Stimulated activated naive B cell treated with anti-CD40 and anti-IgM and Interleukin-4, amounts not matched to agents 10 μg/mL and 1 μg/mL and 100 μg/mL, for 72 hours (primary cell): ENCODE measurements at regions not wholly inside any gene's neighbourhood (a gene's known extent, or its start where the extent isn't known, plus 50 kb on each side); places are given as distances from the start of the nearest gene placed in this dataset.

Experiments used
- ATAC-seq, 2 donors: fragments of 150-1000 bp; cut with Tn5 transposase; replicated peaks; 2 replicates each; pipeline ENCODE4 v1.10.0; 2021; ENCODE audit warnings: moderate library complexity in 1 of 2
- DNase-seq: peaks from one replicate; pipeline ENCODE4 v3.0.0; 2021
- H3K27ac Mint-ChIP-seq: one replicate; pipeline ENCODE4 v1.8.0; 2022; ENCODE audit warnings: mild to moderate bottlenecking, mixed read lengths
- H3K27me3 Mint-ChIP-seq, 2 donors: one replicate each; pipeline ENCODE4 v1.8.0; 2022; ENCODE audit warnings: mixed read lengths in 2 of 2
- H3K36me3 Mint-ChIP-seq, 2 donors: one replicate each; pipeline ENCODE4 v1.8.0; 2022; ENCODE audit warnings: mixed read lengths in 2 of 2, mild to moderate bottlenecking in 1 of 2
- H3K4me1 Mint-ChIP-seq, 2 donors: one replicate each; pipeline ENCODE4 v1.8.0; 2022; ENCODE audit warnings: mixed read lengths in 2 of 2, mild to moderate bottlenecking in 1 of 2
- H3K4me3 Mint-ChIP-seq, 2 donors: one replicate each; pipeline ENCODE4 v1.8.0; 2022; ENCODE audit warnings: mild to moderate bottlenecking in 2 of 2, mixed read lengths in 2 of 2, moderate library complexity in 1 of 2
- H3K9me3 Mint-ChIP-seq, 2 donors: one replicate each; pipeline ENCODE4 v1.8.0; 2022; ENCODE audit warnings: mixed read lengths in 2 of 2, mild to moderate bottlenecking in 1 of 2

- no peak for ATAC-seq
- Mint-ChIP-seq H3K27me3 (peaks cover 0 to 9% of the 10 kb centered on the region in 2 donors), H3K36me3 (no peaks in the 10 kb centered on the region), H3K4me3 (no peak overlapping the region), H3K4me1 (no peaks in the 10 kb centered on the region), H3K27ac (no peak overlapping the region), H3K9me3 (no peaks in the 10 kb centered on the region)
- DNase-seq, result no peak
These were observed 131.1 kb upstream of the MOCS2 start for GRCh38 chr5:53240661-53241060.

GRCh38 chr5:53241572-53241971 is 132.0 kb upstream of the MOCS2 start:
- H3K27me3 Mint-ChIP-seq, result peaks cover 0 to 9% of the 10 kb centered on the region in 2 donors
- DNase-seq (no peak), ATAC-seq (no peak)
- no peak overlapping the region for H3K27ac Mint-ChIP-seq
- no peaks in the 10 kb centered on the region for H3K36me3 Mint-ChIP-seq
- H3K4me1 Mint-ChIP-seq, result no peaks in the 10 kb centered on the region
- no peaks in the 10 kb centered on the region for H3K9me3 Mint-ChIP-seq
- no peak overlapping the region for H3K4me3 Mint-ChIP-seq

- Mint-ChIP-seq H3K27ac (no peak overlapping the region), H3K4me1 (no peaks in the 10 kb centered on the region), H3K27me3 (peaks cover 0 to 9% of the 10 kb centered on the region in 2 donors), H3K36me3 (no peaks in the 10 kb centered on the region), H3K4me3 (no peak overlapping the region), H3K9me3 (no peaks in the 10 kb centered on the region)
- DNase-seq (no peak), ATAC-seq (no peak)
These were observed 133.8 kb upstream of the MOCS2 start for GRCh38 chr5:53243403-53243802.

GRCh38 chr5:53246042-53246836 is 136.7 kb upstream of the MOCS2 start:
- DNase-seq, result no peak
- H3K27ac Mint-ChIP-seq, result no peak overlapping the region
- H3K9me3 Mint-ChIP-seq, result no peaks in the 10 kb centered on the region
- no peaks in the 10 kb centered on the region for H3K4me1 Mint-ChIP-seq
- no peaks in the 10 kb centered on the region for H3K36me3 Mint-ChIP-seq
- H3K4me3 Mint-ChIP-seq, result no peak overlapping the region
- peaks cover 0 to 4% of the 10 kb centered on the region in 2 donors for H3K27me3 Mint-ChIP-seq
- no peak for ATAC-seq

- ATAC-seq (no peak), DNase-seq (no peak)
- Mint-ChIP-seq H3K4me3 (no peak overlapping the region), H3K27me3 (peaks cover 0 to 5% of the 10 kb centered on the region in 2 donors), H3K27ac (no peak overlapping the region), H3K4me1 (no peaks in the 10 kb centered on the region), H3K36me3 (no peaks in the 10 kb centered on the region), H3K9me3 (no peaks in the 10 kb centered on the region)
These were observed 140.1 kb upstream of the MOCS2 start for GRCh38 chr5:53249529-53250200.

- Mint-ChIP-seq H3K27ac (no peak overlapping the region), H3K4me3 (no peak overlapping the region), H3K27me3 (peaks cover 0 to 9% of the 10 kb centered on the region in 2 donors), H3K36me3 (no peaks in the 10 kb centered on the region), H3K4me1 (no peaks in the 10 kb centered on the region), H3K9me3 (no peaks in the 10 kb centered on the region)
- DNase-seq (no peak), ATAC-seq (no peak)
These were observed 140.6 kb upstream of the MOCS2 start for GRCh38 chr5:53250201-53250550.

GRCh38 chr5:53253421-53253871 is 143.9 kb upstream of the MOCS2 start:
- Mint-ChIP-seq H3K36me3 (no peaks in the 10 kb centered on the region), H3K4me1 (no peaks in the 10 kb centered on the region), H3K9me3 (peaks cover 0 to 2% of the 10 kb centered on the region in 2 donors), H3K27me3 (peaks cover 0 to 9% of the 10 kb centered on the region in 2 donors), H3K4me3 (no peak overlapping the region), H3K27ac (no peak overlapping the region)
- DNase-seq (no peak), ATAC-seq (no peak)

- no peak overlapping the region for H3K4me3 Mint-ChIP-seq
- DNase-seq (no peak), ATAC-seq (no peak)
- H3K36me3 Mint-ChIP-seq, result no peaks in the 10 kb centered on the region
- peaks cover 0 to 2% of the 10 kb centered on the region in 2 donors for H3K9me3 Mint-ChIP-seq
- no peaks in the 10 kb centered on the region for H3K4me1 Mint-ChIP-seq
- H3K27me3 Mint-ChIP-seq, result peaks cover 0 to 5% of the 10 kb centered on the region in 2 donors
- H3K27ac Mint-ChIP-seq, result no peak overlapping the region
These were observed 147.2 kb upstream of the MOCS2 start for GRCh38 chr5:53256746-53257145.

GRCh38 chr5:53257806-53258373 is 148.3 kb upstream of the MOCS2 start:
- no peak overlapping the region for H3K27ac Mint-ChIP-seq

GRCh38 chr5:53259176-53259575 is 149.6 kb upstream of the MOCS2 start:
- no peaks in the 10 kb centered on the region for H3K4me1 Mint-ChIP-seq
- DNase-seq (no peak), ATAC-seq (no peak)
- no peak overlapping the region for H3K27ac Mint-ChIP-seq
- H3K4me3 Mint-ChIP-seq, result no peak overlapping the region
- H3K27me3 Mint-ChIP-seq, result peaks cover 0 to 5% of the 10 kb centered on the region in 2 donors
- H3K9me3 Mint-ChIP-seq, result peaks cover 0 to 2% of the 10 kb centered on the region in 2 donors
- H3K36me3 Mint-ChIP-seq, result no peaks in the 10 kb centered on the region

More at GRCh38 chr5:53257806-53258373, 148.3 kb upstream of the MOCS2 start:
- H3K4me1 Mint-ChIP-seq, result no peaks in the 10 kb centered on the region
- H3K9me3 Mint-ChIP-seq, result peaks cover 0 to 2% of the 10 kb centered on the region in 2 donors
- no peak for DNase-seq
- H3K27me3 Mint-ChIP-seq, result peaks cover 0 to 5% of the 10 kb centered on the region in 2 donors
- no peak overlapping the region for H3K4me3 Mint-ChIP-seq
- ATAC-seq, result no peak
- H3K36me3 Mint-ChIP-seq, result no peaks in the 10 kb centered on the region

GRCh38 chr5:53260446-53260845 is 150.9 kb upstream of the MOCS2 start:
- no peak for DNase-seq
- Mint-ChIP-seq H3K27me3 (no peaks in the 10 kb centered on the region), H3K4me1 (no peaks in the 10 kb centered on the region), H3K9me3 (peaks cover 0 to 2% of the 10 kb centered on the region in 2 donors), H3K27ac (no peak overlapping the region), H3K36me3 (no peaks in the 10 kb centered on the region), H3K4me3 (no peak overlapping the region)
- ATAC-seq, result no peak

GRCh38 chr5:53261245-53261644 is 151.7 kb upstream of the MOCS2 start:
- no peaks in the 10 kb centered on the region for H3K36me3 Mint-ChIP-seq
- no peaks in the 10 kb centered on the region for H3K27me3 Mint-ChIP-seq
- DNase-seq (no peak), ATAC-seq (no peak)
- H3K4me1 Mint-ChIP-seq, result no peaks in the 10 kb centered on the region
- peaks cover 0 to 2% of the 10 kb centered on the region in 2 donors for H3K9me3 Mint-ChIP-seq
- no peak overlapping the region for H3K4me3 Mint-ChIP-seq
- no peak overlapping the region for H3K27ac Mint-ChIP-seq

- Mint-ChIP-seq H3K4me3 (no peak overlapping the region), H3K27me3 (no peaks in the 10 kb centered on the region), H3K27ac (no peak overlapping the region), H3K36me3 (no peaks in the 10 kb centered on the region), H3K4me1 (no peaks in the 10 kb centered on the region), H3K9me3 (peaks cover 0 to 2% of the 10 kb centered on the region in 2 donors)
- ATAC-seq, result no peak
- DNase-seq, result no peak
These were observed 152.9 kb upstream of the MOCS2 start for GRCh38 chr5:53262348-53262970.

- H3K4me1 Mint-ChIP-seq, result no peaks in the 10 kb centered on the region
- H3K27me3 Mint-ChIP-seq, result no peaks in the 10 kb centered on the region
- ATAC-seq (no peak), DNase-seq (no peak)
- H3K9me3 Mint-ChIP-seq, result peaks cover 5% of the 10 kb centered on the region in 2 donors
- H3K27ac Mint-ChIP-seq, result no peak overlapping the region
- H3K4me3 Mint-ChIP-seq, result no peak overlapping the region
- H3K36me3 Mint-ChIP-seq, result no peaks in the 10 kb centered on the region
These were observed 153.6 kb upstream of the MOCS2 start for GRCh38 chr5:53263151-53263550.
